HEK293 (cell line): ENCODE measurements at regions not wholly inside any gene's neighbourhood (a gene's known extent, or its start where the extent isn't known, plus 50 kb on each side); places are given as distances from the start of the nearest gene placed in this dataset.
A peak's percentile ranks its signal among the peaks of the same experiment; 100 is the strongest.

Experiments used
- CTCF ChIA-PET: fragments of 350-600 bp; formaldehyde crosslinking; extraction: SDS; loops from one replicate; lab custom pipeline; 2021; ENCODE audit warnings: antibody characterized with exemption; lab: Yijun Ruan, JAX
- POLR2A ChIA-PET: fragments of 300-600 bp; formaldehyde crosslinking; extraction: SDS; loops from one replicate; lab custom pipeline; 2020; ENCODE audit warnings: antibody characterized with exemption, inconsistent platforms; lab: Yijun Ruan, JAX
- H3K27ac ChIP-seq: fragments of 200-500 bp; sonication (Bioruptor generic); 2 replicates; pipeline ENCODE4 v1.5.1; 2014; ENCODE audit warnings: low read depth, low read length, control low read depth, inconsistent platforms; ENCODE audit errors: extremely low read depth
- H3K36me3 ChIP-seq, 2 experiments: fragments of 200-500 bp in 1 of 2; sonication (Bioruptor generic) in 1 of 2; 1 replicate in 1 of 2; 2 replicates in 1 of 2; pipeline ENCODE4 v1.5.1; 2014 to 2017; ENCODE audit warnings: inconsistent platforms in 2 of 2, low read length in 2 of 2; ENCODE audit not compliant: control insufficient read depth in 2 of 2, insufficient read depth in 1 of 2
- H3K4me1 ChIP-seq: fragments of 200-500 bp; sonication (Bioruptor generic); 2 replicates; pipeline ENCODE4 v1.5.1; 2014; ENCODE audit warnings: mild to moderate bottlenecking, low read length, inconsistent platforms; ENCODE audit not compliant: control insufficient read depth, insufficient read depth
- H3K4me3 ChIP-seq: 2 replicates; pipeline ENCODE4 v1.5.1; 2011; ENCODE audit warnings: low read depth, mild to moderate bottlenecking, control low read depth, low read length, moderate library complexity
- H3K9me3 ChIP-seq: fragments of 200-500 bp; sonication (Bioruptor generic); 2 replicates; pipeline ENCODE4 v1.5.1; 2014; ENCODE audit warnings: low read depth, low read length, inconsistent platforms; ENCODE audit not compliant: control insufficient read depth, insufficient read depth
- BCL11A ChIP-seq: fragments of 450-650 bp; formaldehyde crosslinking; IDR thresholded peaks from 2 replicates; pipeline ENCODE4 v1.5.1; 2016; ENCODE audit warnings: low read depth, missing biosample characterization, missing genetic modification characterization
- KLF8 ChIP-seq: fragments of 450-650 bp; formaldehyde crosslinking; IDR thresholded peaks from 2 replicates; pipeline ENCODE4 v1.5.1; 2016; ENCODE audit warnings: missing biosample characterization, missing genetic modification characterization
- SP2 ChIP-seq: fragments of 450-650 bp; formaldehyde crosslinking; IDR thresholded peaks from 2 replicates; pipeline ENCODE4 v1.5.1; 2016; ENCODE audit warnings: missing biosample characterization, missing genetic modification characterization
- ZBTB49 ChIP-seq: fragments of 450-650 bp; formaldehyde crosslinking; IDR thresholded peaks from 2 replicates; pipeline ENCODE4 v1.5.1; 2016; ENCODE audit warnings: missing biosample characterization, missing genetic modification characterization, low read depth
- ZNF155 ChIP-seq: fragments of 450-650 bp; formaldehyde crosslinking; IDR thresholded peaks from 2 replicates; pipeline ENCODE4 v1.5.1; 2016; ENCODE audit warnings: missing biosample characterization, missing genetic modification characterization
- ZNF214 ChIP-seq: fragments of 450-650 bp; formaldehyde crosslinking; IDR thresholded peaks from 2 replicates; pipeline ENCODE4 v1.5.1; 2017; ENCODE audit warnings: missing biosample characterization, mild to moderate bottlenecking, missing genetic modification characterization, borderline replicate concordance
- ZNF239 ChIP-seq: fragments of 450-650 bp; formaldehyde crosslinking; IDR thresholded peaks from 2 replicates; pipeline ENCODE4 v1.5.1; 2016; ENCODE audit warnings: missing biosample characterization, missing genetic modification characterization
- ZNF350 ChIP-seq: fragments of 450-650 bp; formaldehyde crosslinking; IDR thresholded peaks from 2 replicates; pipeline ENCODE4 v1.5.0; 2017; ENCODE audit warnings: missing biosample characterization, mild to moderate bottlenecking, missing genetic modification characterization
- ZNF521 ChIP-seq: fragments of 450-650 bp; formaldehyde crosslinking; IDR thresholded peaks from 2 replicates; pipeline ENCODE4 v1.5.1; 2017; ENCODE audit warnings: missing biosample characterization, mild to moderate bottlenecking, missing genetic modification characterization
- ZNF530 ChIP-seq: fragments of 450-650 bp; formaldehyde crosslinking; IDR thresholded peaks from 2 replicates; pipeline ENCODE4 v1.5.1; 2016; ENCODE audit warnings: low read depth, missing biosample characterization, missing genetic modification characterization
- ZNF560 ChIP-seq: fragments of 450-650 bp; formaldehyde crosslinking; IDR thresholded peaks from 2 replicates; pipeline ENCODE4 v1.5.1; 2017; ENCODE audit warnings: missing biosample characterization, missing genetic modification characterization, borderline replicate concordance
- ZNF654 ChIP-seq: fragments of 450-650 bp; formaldehyde crosslinking; IDR thresholded peaks from 2 replicates; pipeline ENCODE4 v1.5.1; 2016; ENCODE audit warnings: low read depth, missing biosample characterization, missing genetic modification characterization
- ZNF707 ChIP-seq: fragments of 450-650 bp; formaldehyde crosslinking; IDR thresholded peaks from 2 replicates; pipeline ENCODE4 v1.5.1; 2016; ENCODE audit warnings: missing biosample characterization, missing genetic modification characterization
- ZNF747 ChIP-seq: fragments of 450-650 bp; formaldehyde crosslinking; IDR thresholded peaks from 2 replicates; pipeline ENCODE4 v1.5.1; 2016; ENCODE audit warnings: missing biosample characterization, missing genetic modification characterization
- ZNF791 ChIP-seq: fragments of 450-650 bp; formaldehyde crosslinking; IDR thresholded peaks from 2 replicates; pipeline ENCODE4 v1.5.1; 2016; ENCODE audit warnings: missing biosample characterization, missing genetic modification characterization
- ZSCAN23 ChIP-seq: fragments of 450-650 bp; formaldehyde crosslinking; IDR thresholded peaks from 2 replicates; pipeline ENCODE4 v1.5.1; 2016; ENCODE audit warnings: missing biosample characterization, missing genetic modification characterization
- ZSCAN30 ChIP-seq: fragments of 450-650 bp; IDR thresholded peaks from 2 replicates; pipeline ENCODE4 v1.5.1; 2018; ENCODE audit warnings: missing biosample characterization, mild to moderate bottlenecking, missing genetic modification characterization, moderate library complexity
- TF ChIP-seq, protein P1 (sequence below): fragments of 450-650 bp; formaldehyde crosslinking; IDR thresholded peaks from 2 replicates; pipeline ENCODE4 v1.5.1; 2016; ENCODE audit warnings: missing biosample characterization, missing genetic modification characterization
- TF ChIP-seq, protein P2 (sequence below): fragments of 450-650 bp; formaldehyde crosslinking; IDR thresholded peaks from 2 replicates; pipeline ENCODE4 v1.5.1; 2017; ENCODE audit warnings: missing biosample characterization, missing genetic modification characterization
- TF ChIP-seq, protein P3 (sequence below): fragments of 450-650 bp; formaldehyde crosslinking; IDR thresholded peaks from 2 replicates; pipeline ENCODE4 v1.5.1; 2016; ENCODE audit warnings: missing biosample characterization, missing genetic modification characterization
- TF ChIP-seq, protein P4 (sequence below): fragments of 450-650 bp; formaldehyde crosslinking; IDR thresholded peaks from 2 replicates; pipeline ENCODE4 v1.5.1; 2016; ENCODE audit warnings: missing biosample characterization, missing genetic modification characterization

DNA sequence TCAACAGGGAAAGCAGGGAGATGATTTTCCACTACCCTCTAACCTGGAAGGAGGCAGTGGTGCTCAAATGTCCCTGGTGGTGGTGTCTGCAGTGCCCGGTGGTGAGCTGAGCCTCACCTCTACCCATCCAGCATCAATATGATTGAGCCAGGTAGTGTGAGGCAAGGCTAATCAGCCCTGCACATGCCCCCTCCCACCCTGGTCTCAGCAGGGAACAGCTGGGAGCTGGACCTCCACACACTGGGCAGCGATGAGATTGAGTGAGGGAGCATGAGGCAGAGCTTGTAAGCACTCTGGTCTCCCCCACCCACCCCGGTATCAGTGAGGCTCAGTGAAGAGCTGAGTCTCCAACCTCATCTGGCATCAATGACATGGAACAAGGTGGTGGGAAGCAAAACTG, 634.3 kb downstream of the PTPRU start:
- TF ChIP-seq ZNF560 (tag by site-specific recombination) (no peak), BCL11A (tag by site-specific recombination) (no peak), ZNF239 (no peak), ZNF350 (no peak), ZNF155 (tag by site-specific recombination) (no peak), ZNF214 (tag by site-specific recombination) (no peak), ZNF521 (tag by site-specific recombination) (no peak), ZBTB49 (tag by site-specific recombination) (no peak), ZNF791 (tag by site-specific recombination) (no peak), KLF8 (tag by site-specific recombination) (no peak), ZSCAN23 (tag by site-specific recombination) (no peak), ZNF654 (tag by site-specific recombination) (no peak)
- TF ChIP-seq, protein P1, sequence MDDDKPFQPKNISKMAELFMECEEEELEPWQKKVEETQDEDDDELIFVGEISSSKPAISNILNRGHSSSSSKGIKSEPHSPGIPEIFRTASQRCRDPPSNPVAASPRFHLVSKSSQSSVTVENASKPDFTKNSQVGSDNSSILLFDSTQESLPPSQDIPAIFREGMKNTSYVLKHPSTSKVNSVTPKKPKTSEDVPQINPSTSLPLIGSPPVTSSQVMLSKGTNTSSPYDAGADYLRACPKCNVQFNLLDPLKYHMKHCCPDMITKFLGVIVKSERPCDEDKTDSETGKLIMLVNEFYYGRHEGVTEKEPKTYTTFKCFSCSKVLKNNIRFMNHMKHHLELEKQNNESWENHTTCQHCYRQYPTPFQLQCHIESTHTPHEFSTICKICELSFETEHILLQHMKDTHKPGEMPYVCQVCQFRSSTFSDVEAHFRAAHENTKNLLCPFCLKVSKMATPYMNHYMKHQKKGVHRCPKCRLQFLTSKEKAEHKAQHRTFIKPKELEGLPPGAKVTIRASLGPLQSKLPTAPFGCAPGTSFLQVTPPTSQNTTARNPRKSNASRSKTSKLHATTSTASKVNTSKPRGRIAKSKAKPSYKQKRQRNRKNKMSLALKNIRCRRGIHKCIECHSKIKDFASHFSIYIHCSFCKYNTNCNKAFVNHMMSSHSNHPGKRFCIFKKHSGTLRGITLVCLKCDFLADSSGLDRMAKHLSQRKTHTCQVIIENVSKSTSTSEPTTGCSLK (tag by site-specific recombination), result no peak
- Histone ChIP-seq H3K27ac (no peak overlapping the region), H3K4me3 (no peak overlapping the region), H3K9me3 (no peaks in the 10 kb centered on the region), H3K36me3 (no peaks in the 10 kb centered on the region), H3K4me1 (no peaks in the 10 kb centered on the region)
- CTCF ChIA-PET, result no interaction called here
- POLR2A ChIA-PET, result no interaction called here

GRCh38 chr1:29869802-29870201, 633.5 kb downstream of the PTPRU start:
- ChIA-PET CTCF (interaction anchor here (0.6 to 0.7 kb wide), 3 partner anchors 14 to 1562 kb away, joined by 3 read pairs; no protein-coding TSS in a partner anchor), POLR2A (no interaction called here)
- TF ChIP-seq ZNF530 (tag by site-specific recombination) (no peak), ZNF707 (peak; percentile 79), ZNF747 (tag by site-specific recombination) (no peak)
- Histone ChIP-seq H3K9me3 (no peaks in the 10 kb centered on the region), H3K4me1 (no peaks in the 10 kb centered on the region), H3K36me3 (no peaks in the 10 kb centered on the region), H3K4me3 (no peak overlapping the region), H3K27ac (no peak overlapping the region)

GRCh38 chr1:29868944-29869343, 632.6 kb downstream of the PTPRU start:
- Histone ChIP-seq H3K9me3 (no peaks in the 10 kb centered on the region), H3K36me3 (no peaks in the 10 kb centered on the region), H3K4me1 (no peaks in the 10 kb centered on the region), H3K4me3 (no peak overlapping the region), H3K27ac (no peak overlapping the region)
- ChIA-PET CTCF (interaction anchor here (0.7 kb wide), 1 partner anchor 11 kb away, joined by 3 read pairs; no protein-coding TSS in a partner anchor), POLR2A (no interaction called here)
- TF ChIP-seq, protein P2, sequence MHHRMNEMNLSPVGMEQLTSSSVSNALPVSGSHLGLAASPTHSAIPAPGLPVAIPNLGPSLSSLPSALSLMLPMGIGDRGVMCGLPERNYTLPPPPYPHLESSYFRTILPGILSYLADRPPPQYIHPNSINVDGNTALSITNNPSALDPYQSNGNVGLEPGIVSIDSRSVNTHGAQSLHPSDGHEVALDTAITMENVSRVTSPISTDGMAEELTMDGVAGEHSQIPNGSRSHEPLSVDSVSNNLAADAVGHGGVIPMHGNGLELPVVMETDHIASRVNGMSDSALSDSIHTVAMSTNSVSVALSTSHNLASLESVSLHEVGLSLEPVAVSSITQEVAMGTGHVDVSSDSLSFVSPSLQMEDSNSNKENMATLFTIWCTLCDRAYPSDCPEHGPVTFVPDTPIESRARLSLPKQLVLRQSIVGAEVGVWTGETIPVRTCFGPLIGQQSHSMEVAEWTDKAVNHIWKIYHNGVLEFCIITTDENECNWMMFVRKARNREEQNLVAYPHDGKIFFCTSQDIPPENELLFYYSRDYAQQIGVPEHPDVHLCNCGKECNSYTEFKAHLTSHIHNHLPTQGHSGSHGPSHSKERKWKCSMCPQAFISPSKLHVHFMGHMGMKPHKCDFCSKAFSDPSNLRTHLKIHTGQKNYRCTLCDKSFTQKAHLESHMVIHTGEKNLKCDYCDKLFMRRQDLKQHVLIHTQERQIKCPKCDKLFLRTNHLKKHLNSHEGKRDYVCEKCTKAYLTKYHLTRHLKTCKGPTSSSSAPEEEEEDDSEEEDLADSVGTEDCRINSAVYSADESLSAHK (tag by site-specific recombination), result no peak
- TF ChIP-seq, protein P3, sequence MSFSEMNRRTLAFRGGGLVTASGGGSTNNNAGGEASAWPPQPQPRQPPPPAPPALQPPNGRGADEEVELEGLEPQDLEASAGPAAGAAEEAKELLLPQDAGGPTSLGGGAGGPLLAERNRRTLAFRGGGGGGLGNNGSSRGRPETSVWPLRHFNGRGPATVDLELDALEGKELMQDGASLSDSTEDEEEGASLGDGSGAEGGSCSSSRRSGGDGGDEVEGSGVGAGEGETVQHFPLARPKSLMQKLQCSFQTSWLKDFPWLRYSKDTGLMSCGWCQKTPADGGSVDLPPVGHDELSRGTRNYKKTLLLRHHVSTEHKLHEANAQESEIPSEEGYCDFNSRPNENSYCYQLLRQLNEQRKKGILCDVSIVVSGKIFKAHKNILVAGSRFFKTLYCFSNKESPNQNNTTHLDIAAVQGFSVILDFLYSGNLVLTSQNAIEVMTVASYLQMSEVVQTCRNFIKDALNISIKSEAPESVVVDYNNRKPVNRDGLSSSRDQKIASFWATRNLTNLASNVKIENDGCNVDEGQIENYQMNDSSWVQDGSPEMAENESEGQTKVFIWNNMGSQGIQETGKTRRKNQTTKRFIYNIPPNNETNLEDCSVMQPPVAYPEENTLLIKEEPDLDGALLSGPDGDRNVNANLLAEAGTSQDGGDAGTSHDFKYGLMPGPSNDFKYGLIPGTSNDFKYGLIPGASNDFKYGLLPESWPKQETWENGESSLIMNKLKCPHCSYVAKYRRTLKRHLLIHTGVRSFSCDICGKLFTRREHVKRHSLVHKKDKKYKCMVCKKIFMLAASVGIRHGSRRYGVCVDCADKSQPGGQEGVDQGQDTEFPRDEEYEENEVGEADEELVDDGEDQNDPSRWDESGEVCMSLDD (tag by site-specific recombination), result no peak
- TF ChIP-seq SP2 (tag by site-specific recombination) (no peak), ZSCAN30 (no peak)
- TF ChIP-seq, protein P4, sequence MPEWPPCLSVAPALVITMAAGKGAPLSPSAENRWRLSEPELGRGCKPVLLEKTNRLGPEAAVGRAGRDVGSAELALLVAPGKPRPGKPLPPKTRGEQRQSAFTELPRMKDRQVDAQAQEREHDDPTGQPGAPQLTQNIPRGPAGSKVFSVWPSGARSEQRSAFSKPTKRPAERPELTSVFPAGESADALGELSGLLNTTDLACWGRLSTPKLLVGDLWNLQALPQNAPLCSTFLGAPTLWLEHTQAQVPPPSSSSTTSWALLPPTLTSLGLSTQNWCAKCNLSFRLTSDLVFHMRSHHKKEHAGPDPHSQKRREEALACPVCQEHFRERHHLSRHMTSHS (tag by site-specific recombination), result no peak
